ENCODE measurements at regions not wholly inside any gene's neighbourhood (a gene's known extent, or its start where the extent isn't known, plus 50 kb on each side); places are given as distances from the start of the nearest gene placed in this dataset.

GRCh38 chr3:166123088-166123487 lies 285.9 kb upstream of the BCHE start:
- TF ChIP-seq CTCF (IDR thresholded peaks at IDR 0.05) (no peak), POLR2A (IDR thresholded peaks at IDR 0.05) (no peak)

Data from body of pancreas (tissue), 4 donors.